HS-5 (cell line): ENCODE measurements at regions not wholly inside any gene's neighbourhood (a gene's known extent, or its start where the extent isn't known, plus 50 kb on each side); places are given as distances from the start of the nearest gene placed in this dataset.
"Not testable (repeated sequence)": the region's sequence is repeated elsewhere in the genome, so short reads cannot be mapped to it uniquely, and the experiment has no call there.

Source experiments
- DNase-seq: peaks from one replicate; pipeline ENCODE4 v3.0.0-alpha.2; 2012; ENCODE audit warnings: low read depth

GRCh38 chr16:52729731-52730130, 182.8 kb upstream of the TOX3 start:
- DNase-seq: no peak

GRCh38 chr16:52727849-52728248, 180.9 kb upstream of the TOX3 start:
- DNase-seq: no peak

GRCh38 chr16:52727441-52727840, 180.5 kb upstream of the TOX3 start:
- DNase-seq: no peak

GRCh38 chr16:52725461-52725860, 178.5 kb upstream of the TOX3 start:
- DNase-seq: no peak

- no peak for DNase-seq
Observed at GRCh38 chr16:52725043-52725442, 178.1 kb upstream of the TOX3 start.

GRCh38 chr16:52721331-52721730, 174.4 kb upstream of the TOX3 start:
- no peak for DNase-seq

- no peak for DNase-seq
Observed at GRCh38 chr16:52718046-52718445, 171.1 kb upstream of the TOX3 start.

GRCh38 chr16:52713740-52714139, 166.8 kb upstream of the TOX3 start:
- DNase-seq: no peak

- no peak for DNase-seq
Observed at GRCh38 chr16:52709306-52709705, 162.4 kb upstream of the TOX3 start.

- no peak for DNase-seq
Observed at GRCh38 chr16:52708476-52708875, 161.5 kb upstream of the TOX3 start.

GRCh38 chr16:52707676-52708337, 160.9 kb upstream of the TOX3 start:
- no peak for DNase-seq

- no peak for DNase-seq
Observed at GRCh38 chr16:52705122-52705521, 158.2 kb upstream of the TOX3 start.

- DNase-seq: no peak
Observed at GRCh38 chr16:52697971-52698370, 151.0 kb upstream of the TOX3 start.

- DNase-seq: no peak
Observed at GRCh38 chr16:52696126-52696525, 149.2 kb upstream of the TOX3 start.

- no peak for DNase-seq
Observed at GRCh38 chr16:52690468-52690867, 143.5 kb upstream of the TOX3 start.

GRCh38 chr16:52680993-52681392, 134.1 kb upstream of the TOX3 start:
- no peak for DNase-seq

GRCh38 chr16:52677501-52677900, 130.6 kb upstream of the TOX3 start:
- DNase-seq: no peak

- no peak for DNase-seq
Observed at GRCh38 chr16:52676959-52677358, 130.0 kb upstream of the TOX3 start.

- DNase-seq: no peak
Observed at GRCh38 chr16:52671590-52671989, 124.6 kb upstream of the TOX3 start.

GRCh38 chr16:52657924-52658323, 111.0 kb upstream of the TOX3 start:
- no peak for DNase-seq

- DNase-seq: not testable (repeated sequence)
Observed at GRCh38 chr16:52655916-52656315, 109.0 kb upstream of the TOX3 start.

GRCh38 chr16:52655156-52655555, 108.2 kb upstream of the TOX3 start:
- not testable (repeated sequence) for DNase-seq

GRCh38 chr16:52652033-52652432, 105.1 kb upstream of the TOX3 start:
- DNase-seq: no peak

- no peak for DNase-seq
Observed at GRCh38 chr16:52650789-52651188, 103.8 kb upstream of the TOX3 start.

GRCh38 chr16:52650318-52650717, 103.4 kb upstream of the TOX3 start:
- no peak for DNase-seq
